CD14-positive monocyte (primary cell): ENCODE measurements at regions not wholly inside any gene's neighbourhood (a gene's known extent, or its start where the extent isn't known, plus 50 kb on each side); places are given as distances from the start of the nearest gene placed in this dataset.

Experiments used
- DNase-seq, 3 donors: peaks; one replicate each; pipeline ENCODE4 v3.0.0-alpha.2; 2011 to 2022
- H2AFZ ChIP-seq: 2 replicates; pipeline ENCODE4 v1.6.0; 2012; ENCODE audit warnings: mild to moderate bottlenecking, low read depth, low read length, inconsistent platforms; ENCODE audit not compliant: insufficient read depth, poor library complexity, severe bottlenecking
- H3K27ac ChIP-seq, 2 donors: 1 replicate in 1 of 2; 2 replicates in 1 of 2; pipeline ENCODE4 v1.5.1; 2012 to 2013; ENCODE audit warnings: low read length in 2 of 2, control low read depth in 1 of 2, inconsistent platforms in 1 of 2, low read depth in 1 of 2, mild to moderate bottlenecking in 1 of 2
- H3K27me3 ChIP-seq, 2 donors: one replicate each; pipeline versions ENCODE4 v1.6.0 to v1.6.1; 2011 to 2013; ENCODE audit warnings: low read length in 2 of 2; ENCODE audit not compliant: control insufficient read depth in 2 of 2, insufficient read depth in 2 of 2
- H3K36me3 ChIP-seq, 2 donors: replicated peaks in 1 of 2; 1 replicate in 1 of 2; 2 replicates in 1 of 2; pipeline versions ENCODE4 v1.5.1 to v1.6.1; 2012 to 2013; ENCODE audit warnings: low read length in 2 of 2, control low read depth in 1 of 2, inconsistent platforms in 1 of 2, mild to moderate bottlenecking in 1 of 2; ENCODE audit not compliant: insufficient read depth in 2 of 2, control insufficient read depth in 1 of 2
- H3K4me1 ChIP-seq, 2 donors: 1 replicate in 1 of 2; 2 replicates in 1 of 2; pipeline versions ENCODE4 v1.5.1 to v1.6.1; 2012 to 2013; ENCODE audit warnings: low read length in 2 of 2, control low read depth in 1 of 2, inconsistent platforms in 1 of 2, mild to moderate bottlenecking in 1 of 2, moderate library complexity in 1 of 2; ENCODE audit not compliant: insufficient read depth in 2 of 2, control insufficient read depth in 1 of 2
- H3K4me2 ChIP-seq: replicated peaks from 2 replicates; pipeline ENCODE3; 2012; ENCODE audit warnings: low read length, moderate library complexity, mild to moderate bottlenecking; ENCODE audit not compliant: poor library complexity, severe bottlenecking; ENCODE audit errors: extremely low read depth
- H3K4me3 ChIP-seq, 3 experiments: fragments of 200-600 bp in 1 of 3; sonication (generic) in 1 of 3; replicated peaks in 1 of 3; 1 replicate in 2 of 3; 2 replicates in 1 of 3; pipeline ENCODE4 v1.5.1; 2011 to 2013; ENCODE audit warnings: low read length in 3 of 3, mild to moderate bottlenecking in 3 of 3, control low read depth in 2 of 3, low read depth in 2 of 3, inconsistent platforms in 1 of 3, moderate library complexity in 1 of 3
- H3K79me2 ChIP-seq: 2 replicates; pipeline ENCODE4 v1.6.0; 2012; ENCODE audit warnings: mild to moderate bottlenecking, control low read depth, inconsistent platforms, low read length, moderate library complexity; ENCODE audit not compliant: insufficient read depth
- H3K9ac ChIP-seq: 2 replicates; pipeline ENCODE4 v1.6.0; 2017; ENCODE audit warnings: low read length, mild to moderate bottlenecking; ENCODE audit not compliant: insufficient read depth, poor library complexity, severe bottlenecking
- H3K9me3 ChIP-seq, 2 donors: replicated peaks in 1 of 2; 1 replicate in 1 of 2; 2 replicates in 1 of 2; pipeline versions ENCODE4 v1.5.1 to v1.6.1; 2012 to 2013; ENCODE audit warnings: low read length in 2 of 2, control low read depth in 1 of 2; ENCODE audit not compliant: control insufficient read depth in 1 of 2, insufficient read depth in 1 of 2
- H4K20me1 ChIP-seq: 2 replicates; pipeline ENCODE4 v1.6.0; 2012; ENCODE audit warnings: mild to moderate bottlenecking, low read length, control low read depth, moderate library complexity; ENCODE audit not compliant: insufficient read depth
- H3K27ac Mint-ChIP-seq, 7 donors: one replicate each; pipeline ENCODE4 v1.8.0; 2020; ENCODE audit warnings: mild to moderate bottlenecking in 7 of 7, mixed read lengths in 7 of 7, moderate library complexity in 6 of 7, inconsistent platforms in 2 of 7
- H3K27me3 Mint-ChIP-seq, 3 donors: one replicate each; pipeline ENCODE4 v1.8.0; 2021 to 2022; ENCODE audit warnings: low read depth in 3 of 3, mild to moderate bottlenecking in 3 of 3, mixed read lengths in 3 of 3, moderate library complexity in 3 of 3, inconsistent platforms in 1 of 3
- H3K36me3 Mint-ChIP-seq, 2 donors: one replicate each; pipeline ENCODE4 v1.8.0; 2020; ENCODE audit warnings: mixed read lengths in 2 of 2, inconsistent platforms in 1 of 2, mild to moderate bottlenecking in 1 of 2
- H3K4me1 Mint-ChIP-seq: one replicate; pipeline ENCODE4 v1.8.0; 2020; ENCODE audit warnings: mild to moderate bottlenecking, mixed read lengths
- H3K4me3 Mint-ChIP-seq, 2 donors: one replicate each; pipeline ENCODE4 v1.8.0; 2020; ENCODE audit warnings: mild to moderate bottlenecking in 2 of 2, mixed read lengths in 2 of 2, moderate library complexity in 1 of 2
- H3K9me3 Mint-ChIP-seq, 7 donors: one replicate each; pipeline ENCODE4 v1.8.0; 2020 to 2022; ENCODE audit warnings: mixed read lengths in 7 of 7, mild to moderate bottlenecking in 6 of 7, moderate library complexity in 6 of 7, inconsistent platforms in 2 of 7
- WGBS: methylation state at CpG from one replicate; pipeline ENCODE4 v1.1.5; 2013; ENCODE audit warnings: missing lambda C conversion rate; ENCODE audit not compliant: insufficient coverage; 5-methylcytosine and 5-hydroxymethylcytosine counted together
- intact Hi-C, 2 donors: fragments of 100-400 bp; cut with micrococcal nuclease; formaldehyde crosslinking; loops; one replicate each; pipeline versions ENCODE4 v1.15.0 to v1.15.1; 2023
- TF ChIP-seq, protein P1 (sequence below): fragments of 200-600 bp; IDR thresholded peaks from one replicate; pipeline ENCODE4 v1.8.0; 2022; ENCODE audit warnings: antibody characterized with exemption, mild to moderate bottlenecking

DNA sequence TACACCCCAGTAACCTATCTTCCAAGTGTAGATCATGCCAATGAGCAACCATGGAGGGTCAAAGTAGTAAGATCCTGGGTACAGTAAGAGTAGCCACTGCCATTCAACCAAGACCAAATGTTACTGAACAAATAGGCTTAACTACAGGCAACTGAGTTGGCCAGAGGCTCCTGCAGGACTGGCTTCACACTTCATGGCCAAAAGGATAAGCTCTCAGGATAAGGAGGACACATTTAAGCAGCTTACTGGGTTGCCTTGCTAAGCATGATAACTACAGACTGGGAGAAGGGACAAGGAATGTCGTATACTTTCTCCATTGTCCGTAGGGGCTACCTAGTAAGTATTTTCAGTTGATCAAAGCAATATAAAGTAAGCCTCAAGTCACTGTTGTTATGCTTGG, 174.7 kb downstream of the INO80D start:
- no peaks in the 10 kb centered on the region for H3K36me3 ChIP-seq
- H3K9me3 ChIP-seq: no peaks in the 10 kb centered on the region
- no peak overlapping the region for H2AFZ ChIP-seq
- no peak overlapping the region for H3K27ac ChIP-seq
- no peaks in the 10 kb centered on the region for H4K20me1 ChIP-seq
- no peaks in the 10 kb centered on the region for H3K79me2 ChIP-seq
- no peak overlapping the region for H3K9ac ChIP-seq
- H3K36me3 Mint-ChIP-seq: no peaks in the 10 kb centered on the region
- TF ChIP-seq, protein P1, sequence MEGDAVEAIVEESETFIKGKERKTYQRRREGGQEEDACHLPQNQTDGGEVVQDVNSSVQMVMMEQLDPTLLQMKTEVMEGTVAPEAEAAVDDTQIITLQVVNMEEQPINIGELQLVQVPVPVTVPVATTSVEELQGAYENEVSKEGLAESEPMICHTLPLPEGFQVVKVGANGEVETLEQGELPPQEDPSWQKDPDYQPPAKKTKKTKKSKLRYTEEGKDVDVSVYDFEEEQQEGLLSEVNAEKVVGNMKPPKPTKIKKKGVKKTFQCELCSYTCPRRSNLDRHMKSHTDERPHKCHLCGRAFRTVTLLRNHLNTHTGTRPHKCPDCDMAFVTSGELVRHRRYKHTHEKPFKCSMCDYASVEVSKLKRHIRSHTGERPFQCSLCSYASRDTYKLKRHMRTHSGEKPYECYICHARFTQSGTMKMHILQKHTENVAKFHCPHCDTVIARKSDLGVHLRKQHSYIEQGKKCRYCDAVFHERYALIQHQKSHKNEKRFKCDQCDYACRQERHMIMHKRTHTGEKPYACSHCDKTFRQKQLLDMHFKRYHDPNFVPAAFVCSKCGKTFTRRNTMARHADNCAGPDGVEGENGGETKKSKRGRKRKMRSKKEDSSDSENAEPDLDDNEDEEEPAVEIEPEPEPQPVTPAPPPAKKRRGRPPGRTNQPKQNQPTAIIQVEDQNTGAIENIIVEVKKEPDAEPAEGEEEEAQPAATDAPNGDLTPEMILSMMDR: no peak
- no peak overlapping the region for H3K27ac Mint-ChIP-seq
- H3K4me3 Mint-ChIP-seq: no peak overlapping the region
- peaks cover 0 to 4% of the 10 kb centered on the region in 2 donors for H3K27me3 ChIP-seq
- H3K4me1 Mint-ChIP-seq: no peaks in the 10 kb centered on the region
- peaks cover 0 to 13% (median 7%) of the 10 kb centered on the region in 3 donors for H3K27me3 Mint-ChIP-seq
- H3K4me2 ChIP-seq: no peak overlapping the region
- intact Hi-C loops: no loop called here
- no peak for DNase-seq
- no peak overlapping the region for H3K4me3 ChIP-seq
- 100% methylated on average over 1 of the region's 2 CpGs for WGBS
- peaks cover 0 to 3% (median 0%) of the 10 kb centered on the region in 7 donors for H3K9me3 Mint-ChIP-seq
- no peaks in the 10 kb centered on the region for H3K4me1 ChIP-seq

DNA sequence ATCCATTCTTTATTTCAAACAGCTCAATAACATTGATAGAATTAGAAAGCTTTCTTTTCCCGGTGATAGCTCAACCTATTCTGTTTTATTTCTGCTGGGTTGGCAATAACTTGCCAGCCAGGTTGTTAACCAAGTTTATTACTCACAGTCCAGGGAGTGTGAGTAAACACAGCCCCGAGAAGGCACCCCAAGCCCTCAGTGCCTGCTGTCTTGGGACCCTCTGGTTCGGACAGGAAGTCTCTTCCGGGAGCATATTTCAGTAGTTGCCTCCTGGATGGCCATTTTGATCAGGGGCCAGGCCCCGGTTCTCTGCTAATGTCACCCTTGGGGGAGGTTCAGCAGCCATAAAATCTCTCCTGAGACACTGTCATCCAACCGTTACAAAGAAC, 176.8 kb downstream of the INO80D start:
- Mint-ChIP-seq H3K27me3 (peaks cover 0 to 13% (median 7%) of the 10 kb centered on the region in 3 donors), H3K27ac (no peak overlapping the region), H3K4me3 (no peak overlapping the region), H3K4me1 (no peaks in the 10 kb centered on the region), H3K36me3 (no peaks in the 10 kb centered on the region), H3K9me3 (peaks cover 0 to 3% (median 0%) of the 10 kb centered on the region in 7 donors)
- Histone ChIP-seq H3K79me2 (no peaks in the 10 kb centered on the region), H4K20me1 (no peaks in the 10 kb centered on the region), H3K9ac (no peak overlapping the region), H3K4me3 (no peak overlapping the region), H3K9me3 (no peaks in the 10 kb centered on the region), H3K4me2 (no peak overlapping the region), H3K27ac (no peak overlapping the region), H3K27me3 (peaks cover 0 to 4% of the 10 kb centered on the region in 2 donors), H3K36me3 (no peaks in the 10 kb centered on the region), H2AFZ (no peak overlapping the region), H3K4me1 (no peaks in the 10 kb centered on the region)
- intact Hi-C loops: no loop called here
- DNase-seq: no peak
- 90% methylated on average over 5 of the region's 6 CpGs for WGBS
- TF ChIP-seq, protein P1: no peak
